Parathyroid adenoma (tissue), 2 donors: ENCODE measurements at regions not wholly inside any gene's neighbourhood (a gene's known extent, or its start where the extent isn't known, plus 50 kb on each side); places are given as distances from the start of the nearest gene placed in this dataset.

Experiments
- H2AFZ ChIP-seq: fragments of 300-600 bp; sonication (generic); one replicate; pipeline ENCODE4 v1.7.0; 2017; ENCODE audit warnings: antibody characterized with exemption, mild to moderate bottlenecking
- H3K27ac ChIP-seq: fragments of 300-600 bp; sonication (generic); one replicate; pipeline ENCODE4 v1.7.0; 2017
- H3K27me3 ChIP-seq: fragments of 300-600 bp; sonication (generic); one replicate; pipeline ENCODE4 v1.7.0; 2017; ENCODE audit warnings: low read length; ENCODE audit not compliant: control insufficient read depth, insufficient read depth
- H3K36me3 ChIP-seq: fragments of 300-600 bp; sonication (generic); one replicate; pipeline ENCODE4 v1.7.0; 2017; ENCODE audit warnings: low read length; ENCODE audit not compliant: control insufficient read depth, insufficient read depth
- H3K4me1 ChIP-seq: fragments of 300-600 bp; sonication (generic); one replicate; pipeline ENCODE4 v1.7.0; 2017; ENCODE audit warnings: control low read depth
- H3K4me2 ChIP-seq: fragments of 300-600 bp; sonication (generic); one replicate; pipeline ENCODE4 v1.7.0; 2017; ENCODE audit warnings: low read length
- H3K4me3 ChIP-seq: fragments of 300-600 bp; sonication (generic); one replicate; pipeline ENCODE4 v1.7.0; 2017; ENCODE audit warnings: low read depth, low read length
- H3K79me2 ChIP-seq: fragments of 300-600 bp; sonication (generic); one replicate; pipeline ENCODE4 v1.7.0; 2017; ENCODE audit warnings: control low read depth
- H3K9ac ChIP-seq: fragments of 300-600 bp; sonication (generic); one replicate; pipeline ENCODE4 v1.7.0; 2017; ENCODE audit warnings: mild to moderate bottlenecking
- H3K9me3 ChIP-seq: fragments of 300-600 bp; sonication (generic); one replicate; pipeline ENCODE4 v1.7.0; 2017; ENCODE audit warnings: low read length; ENCODE audit not compliant: control insufficient read depth
- CTCF ChIP-seq: fragments of 300-600 bp; sonication (generic); IDR thresholded peaks from one replicate; pipeline ENCODE4 v1.7.0; 2017; ENCODE audit warnings: antibody characterized with exemption, mild to moderate bottlenecking
- donor health status: primary hyperparathyroidism.

- Histone ChIP-seq H3K4me2 (no peak overlapping the region), H3K36me3 (no peaks in the 10 kb centered on the region), H3K9me3 (no peaks in the 10 kb centered on the region), H3K4me3 (no peak overlapping the region), H3K27me3 (no peaks in the 10 kb centered on the region), H3K79me2 (no peaks in the 10 kb centered on the region), H3K27ac (no peak overlapping the region), H3K9ac (no peak overlapping the region), H3K4me1 (no peaks in the 10 kb centered on the region), H2AFZ (no peak overlapping the region)
- no peak for TF ChIP-seq CTCF
Measured at GRCh38 chr15:39511000-39511915, 69.6 kb upstream of the THBS1 start.

GRCh38 chr15:39511916-39512260, 69.0 kb upstream of the THBS1 start:
- Histone ChIP-seq H3K27ac (no peak overlapping the region), H2AFZ (no peak overlapping the region), H3K4me3 (no peak overlapping the region), H3K4me2 (no peak overlapping the region), H3K4me1 (no peaks in the 10 kb centered on the region), H3K27me3 (no peaks in the 10 kb centered on the region), H3K36me3 (no peaks in the 10 kb centered on the region), H3K9me3 (no peaks in the 10 kb centered on the region), H3K79me2 (no peaks in the 10 kb centered on the region), H3K9ac (no peak overlapping the region)
- TF ChIP-seq CTCF, result no peak

- Histone ChIP-seq H3K9ac (no peak overlapping the region), H3K4me2 (no peak overlapping the region), H3K4me1 (no peaks in the 10 kb centered on the region), H3K27ac (no peak overlapping the region), H3K79me2 (no peaks in the 10 kb centered on the region), H2AFZ (no peak overlapping the region), H3K9me3 (no peaks in the 10 kb centered on the region), H3K4me3 (no peak overlapping the region), H3K27me3 (no peaks in the 10 kb centered on the region), H3K36me3 (no peaks in the 10 kb centered on the region)
- no peak for TF ChIP-seq CTCF
Measured at GRCh38 chr15:39512643-39513042, 68.2 kb upstream of the THBS1 start.

GRCh38 chr15:39513936-39514335, 66.9 kb upstream of the THBS1 start:
- no peaks in the 10 kb centered on the region for H3K4me1 ChIP-seq
- H3K27ac ChIP-seq, result no peak overlapping the region
- no peak overlapping the region for H3K9ac ChIP-seq
- no peaks in the 10 kb centered on the region for H3K9me3 ChIP-seq
- no peak for TF ChIP-seq CTCF
- H3K36me3 ChIP-seq, result no peaks in the 10 kb centered on the region
- no peak overlapping the region for H3K4me3 ChIP-seq
- no peak overlapping the region for H3K4me2 ChIP-seq
- no peaks in the 10 kb centered on the region for H3K79me2 ChIP-seq
- no peak overlapping the region for H2AFZ ChIP-seq
- no peaks in the 10 kb centered on the region for H3K27me3 ChIP-seq

GRCh38 chr15:39514933-39515332, 65.9 kb upstream of the THBS1 start:
- no peaks in the 10 kb centered on the region for H3K27me3 ChIP-seq
- no peaks in the 10 kb centered on the region for H3K79me2 ChIP-seq
- TF ChIP-seq CTCF, result no peak
- no peak overlapping the region for H2AFZ ChIP-seq
- H3K9ac ChIP-seq, result no peak overlapping the region
- H3K4me1 ChIP-seq, result no peaks in the 10 kb centered on the region
- no peak overlapping the region for H3K27ac ChIP-seq
- no peak overlapping the region for H3K4me2 ChIP-seq
- no peak overlapping the region for H3K4me3 ChIP-seq
- H3K9me3 ChIP-seq, result no peaks in the 10 kb centered on the region
- H3K36me3 ChIP-seq, result no peaks in the 10 kb centered on the region
